PC-3 (cell line): ENCODE measurements at regions not wholly inside any gene's neighbourhood (a gene's known extent, or its start where the extent isn't known, plus 50 kb on each side); places are given as distances from the start of the nearest gene placed in this dataset.

ENCODE experiments used
- ATAC-seq: fragments of 200-7000 bp; cut with Tn5 transposase; 2 replicates; pipeline ENCODE4 v1.9.1; 2020; ENCODE audit warnings: mild to moderate bottlenecking, moderate library complexity
- BruUV-seq: library from RNA; stranded (reverse); fragments of 400-500 nt; replicated peaks from 2 replicates; lab custom pipeline; 2021; lab: Mats Ljungman, UMichigan
- CTCF ChIA-PET: fragments of 300-600 bp; sonication (Branson Sonifier 250); formaldehyde crosslinking; loops from one replicate; lab custom pipeline; 2022; ENCODE audit warnings: antibody characterized with exemption; lab: Charles Lee
- POLR2A ChIA-PET: fragments of 300-600 bp; sonication (Branson Sonifier 250); formaldehyde crosslinking; loops from one replicate; lab custom pipeline; 2022; ENCODE audit warnings: antibody characterized with exemption; ENCODE audit not compliant: unreplicated experiment; lab: Charles Lee
- DNase-seq: peaks from one replicate; pipeline ENCODE4 v3.0.0-alpha.2; 2015
- H2AFZ ChIP-seq: fragments of 300-600 bp; sonication (generic); 2 replicates; pipeline ENCODE4 v1.6.0; 2016; ENCODE audit warnings: antibody characterized with exemption, low read length
- H3F3A ChIP-seq: fragments of 300-600 bp; sonication (generic); one replicate; pipeline ENCODE4 v1.6.0; 2017; ENCODE audit warnings: antibody characterized with exemption, low read length, control low read depth, mild to moderate bottlenecking; ENCODE audit not compliant: unreplicated experiment
- H3K27ac ChIP-seq: fragments of 300-600 bp; sonication (generic); 2 replicates; pipeline ENCODE4 v1.5.1; 2016; ENCODE audit warnings: mild to moderate bottlenecking, low read length
- H3K27me3 ChIP-seq: fragments of 300-600 bp; sonication (generic); 2 replicates; pipeline ENCODE4 v1.6.1; 2016; ENCODE audit warnings: low read length, mixed read lengths
- H3K36me3 ChIP-seq: fragments of 300-600 bp; sonication (generic); 2 replicates; pipeline ENCODE4 v1.6.1; 2016; ENCODE audit warnings: low read depth, mixed run types, low read length, mixed read lengths
- H3K4me1 ChIP-seq: fragments of 300-600 bp; sonication (generic); 2 replicates; pipeline ENCODE4 v1.5.1; 2016; ENCODE audit warnings: low read length; ENCODE audit not compliant: insufficient read depth
- H3K4me2 ChIP-seq: fragments of 300-600 bp; sonication (generic); 2 replicates; pipeline ENCODE4 v1.6.0; 2016; ENCODE audit warnings: low read length
- H3K4me3 ChIP-seq: fragments of 300-600 bp; sonication (generic); 2 replicates; pipeline ENCODE4 v1.5.1; 2016; ENCODE audit warnings: mild to moderate bottlenecking, low read length, mixed read lengths
- H3K79me2 ChIP-seq: fragments of 300-600 bp; sonication (generic); 2 replicates; pipeline ENCODE4 v1.6.1; 2017; ENCODE audit warnings: low read length, mixed read lengths
- H3K9ac ChIP-seq: fragments of 300-600 bp; sonication (generic); 2 replicates; pipeline ENCODE4 v1.6.0; 2016; ENCODE audit warnings: mild to moderate bottlenecking, low read length
- H3K9me2 ChIP-seq: fragments of 300-600 bp; sonication (generic); replicated peaks from 2 replicates; pipeline ENCODE4 v1.6.1; 2016; ENCODE audit warnings: mixed run types, low read length, mixed read lengths
- H3K9me3 ChIP-seq: fragments of 300-600 bp; sonication (generic); 2 replicates; pipeline ENCODE4 v1.6.1; 2016; ENCODE audit warnings: low read length, mixed read lengths
- H4K20me1 ChIP-seq: fragments of 300-600 bp; sonication (generic); 2 replicates; pipeline ENCODE4 v1.6.1; 2016; ENCODE audit warnings: low read length, mixed read lengths
- CTCF ChIP-seq: fragments of 300-600 bp; sonication (generic); conservative IDR thresholded peaks from 2 replicates; pipeline ENCODE4 v1.5.1; 2017; ENCODE audit warnings: antibody characterized with exemption, low read depth, mild to moderate bottlenecking, low read length
- EZH2 ChIP-seq: fragments of 300-600 bp; sonication (generic); IDR thresholded peaks from one replicate; pipeline ENCODE4 v1.6.1; 2017; ENCODE audit warnings: antibody characterized with exemption, mild to moderate bottlenecking, low read length; ENCODE audit not compliant: unreplicated experiment
- EZH2phosphoT487 ChIP-seq: fragments of 300-600 bp; sonication (generic); IDR thresholded peaks from 2 replicates; pipeline ENCODE4 v1.6.1; 2018; ENCODE audit warnings: mild to moderate bottlenecking, antibody characterized with exemption, low read length, borderline replicate concordance
- intact Hi-C: fragments of 100-400 bp; cut with micrococcal nuclease; formaldehyde crosslinking; loops from 2 replicates; pipeline ENCODE4 v1.9.0; 2023

GRCh38 chr5:88519066-88519465 lies 250.4 kb upstream of the TMEM161B start:
- no peaks in the 10 kb centered on the region for H3K9me2 ChIP-seq
- no TSS peak for BruUV-seq
- H3K9ac ChIP-seq: no peak overlapping the region
- no peaks in the 10 kb centered on the region for H4K20me1 ChIP-seq
- no peak overlapping the region for H3K4me3 ChIP-seq
- intact Hi-C loops: no loop called here
- peaks cover 18% of the 10 kb centered on the region for H3K4me1 ChIP-seq
- no peaks in the 10 kb centered on the region for H3F3A ChIP-seq
- no peak for TF ChIP-seq EZH2phosphoT487
- TF ChIP-seq EZH2: no peak
- no peak for TF ChIP-seq CTCF
- ChIA-PET CTCF (no interaction called here), POLR2A (no interaction called here)
- H3K9me3 ChIP-seq: no peaks in the 10 kb centered on the region
- no peak overlapping the region for H3K4me2 ChIP-seq
- H3K36me3 ChIP-seq: no peaks in the 10 kb centered on the region
- no peaks in the 10 kb centered on the region for H3K27me3 ChIP-seq
- DNase-seq: no peak
- H3K79me2 ChIP-seq: no peaks in the 10 kb centered on the region
- no peak for ATAC-seq
- no peak overlapping the region for H2AFZ ChIP-seq
- H3K27ac ChIP-seq: no peak overlapping the region

GRCh38 chr5:88518131-88519016 lies 249.7 kb upstream of the TMEM161B start:
- intact Hi-C loops: no loop called here
- no peaks in the 10 kb centered on the region for H3K9me2 ChIP-seq
- DNase-seq (no peak), ATAC-seq (no peak)
- H4K20me1 ChIP-seq: no peaks in the 10 kb centered on the region
- no peak overlapping the region for H3K9ac ChIP-seq
- no peak overlapping the region for H3K4me3 ChIP-seq
- no peaks in the 10 kb centered on the region for H3K27me3 ChIP-seq
- no peaks in the 10 kb centered on the region for H3K9me3 ChIP-seq
- no peaks in the 10 kb centered on the region for H3F3A ChIP-seq
- peaks cover 18% of the 10 kb centered on the region for H3K4me1 ChIP-seq
- H3K27ac ChIP-seq: no peak overlapping the region
- TF ChIP-seq CTCF (no peak), EZH2 (no peak), EZH2phosphoT487 (no peak)
- no peak overlapping the region for H3K4me2 ChIP-seq
- no peaks in the 10 kb centered on the region for H3K79me2 ChIP-seq
- H3K36me3 ChIP-seq: no peaks in the 10 kb centered on the region
- BruUV-seq: no TSS peak
- no peak overlapping the region for H2AFZ ChIP-seq
- ChIA-PET CTCF (interaction anchor here (0.5 kb wide), 1 partner anchor 142 kb away, joined by 4 read pairs; no protein-coding TSS in a partner anchor), POLR2A (no interaction called here)
